BJ (cell line): ENCODE measurements at regions not wholly inside any gene's neighbourhood (a gene's known extent, or its start where the extent isn't known, plus 50 kb on each side); places are given as distances from the start of the nearest gene placed in this dataset.
"Not testable (repeated sequence)": the region's sequence is repeated elsewhere in the genome, so short reads cannot be mapped to it uniquely, and the experiment has no call there.

Source experiments
- CTCF ChIA-PET: fragments of 350-600 bp; formaldehyde crosslinking; extraction: SDS; loops from one replicate; lab custom pipeline; 2021; ENCODE audit warnings: antibody characterized with exemption, inconsistent platforms; lab: Yijun Ruan, JAX
- POLR2A ChIA-PET: fragments of 300-600 bp; sonication (Branson Sonifier 250); formaldehyde crosslinking; extraction: SDS; loops from one replicate; lab custom pipeline; 2021; ENCODE audit warnings: antibody characterized with exemption; lab: Charles Lee
- DNase-seq: peaks from one replicate; pipeline ENCODE4 v3.0.0-alpha.2; 2011; ENCODE audit warnings: low read depth
- H3K27me3 ChIP-seq: 2 replicates; pipeline ENCODE4 v1.6.0; 2011; ENCODE audit warnings: low read length; ENCODE audit not compliant: control insufficient read depth, insufficient read depth
- H3K36me3 ChIP-seq: 2 replicates; pipeline ENCODE4 v1.5.1; 2011; ENCODE audit warnings: low read length; ENCODE audit not compliant: control insufficient read depth, insufficient read depth
- H3K4me3 ChIP-seq: 2 replicates; pipeline ENCODE4 v1.5.1; 2011; ENCODE audit warnings: low read depth, mild to moderate bottlenecking, control low read depth, low read length
- CTCF ChIP-seq: IDR thresholded peaks from 2 replicates; pipeline ENCODE4 v1.5.1; 2011; ENCODE audit warnings: low read depth, mild to moderate bottlenecking, control low read depth, inconsistent platforms, low read length, moderate library complexity; ENCODE audit not compliant: insufficient read depth

GRCh38 chr15:66993874-66994696 lies 71.3 kb upstream of the SMAD3 start:
- DNase-seq: no peak
- ChIA-PET POLR2A (no interaction called here), CTCF (no interaction called here)
- Histone ChIP-seq H3K36me3 (no peaks in the 10 kb centered on the region), H3K27me3 (peaks cover 4% of the 10 kb centered on the region), H3K4me3 (no peak overlapping the region)
- TF ChIP-seq CTCF: no peak

GRCh38 chr15:66994927-66995656 lies 70.3 kb upstream of the SMAD3 start:
- CTCF ChIA-PET: interaction anchor here (0.6 kb wide), 1 partner anchor 8 kb away, joined by 3 read pairs; no protein-coding TSS in a partner anchor
- Histone ChIP-seq H3K4me3 (no peak overlapping the region), H3K27me3 (peaks cover 4% of the 10 kb centered on the region), H3K36me3 (no peaks in the 10 kb centered on the region)
- TF ChIP-seq CTCF: no peak
- no peak for DNase-seq
- POLR2A ChIA-PET: no interaction called here

GRCh38 chr15:66996094-66996493 lies 69.3 kb upstream of the SMAD3 start:
- ChIA-PET CTCF (interaction anchor here (0.8 kb wide), 1 partner anchor 47 kb away, joined by 3 read pairs; no protein-coding TSS in a partner anchor), POLR2A (interaction anchor here (0.6 kb wide), 1 partner anchor 300 kb away, joined by 3 read pairs; no protein-coding TSS in a partner anchor)
- no peaks in the 10 kb centered on the region for H3K36me3 ChIP-seq
- no peak for DNase-seq
- H3K27me3 ChIP-seq: peaks cover 4% of the 10 kb centered on the region
- no peak for TF ChIP-seq CTCF
- no peak overlapping the region for H3K4me3 ChIP-seq

- Histone ChIP-seq H3K4me3 (no peak overlapping the region), H3K36me3 (no peaks in the 10 kb centered on the region), H3K27me3 (peaks cover 4% of the 10 kb centered on the region)
- CTCF ChIA-PET: no interaction called here
- peak; percentile 69 for DNase-seq
- POLR2A ChIA-PET: no interaction called here
- no peak for TF ChIP-seq CTCF
Measured at GRCh38 chr15:66997212-66997611, 68.2 kb upstream of the SMAD3 start.

GRCh38 chr15:66998234-66998633 lies 67.2 kb upstream of the SMAD3 start:
- H3K27me3 ChIP-seq, POLR2A ChIA-PET, H3K36me3 ChIP-seq, DNase-seq, CTCF ChIA-PET, H3K4me3 ChIP-seq: not testable (repeated sequence)
